Stomach (tissue), 4 donors: ENCODE measurements at regions not wholly inside any gene's neighbourhood (a gene's known extent, or its start where the extent isn't known, plus 50 kb on each side); places are given as distances from the start of the nearest gene placed in this dataset.
"Not testable (repeated sequence)": the region's sequence is repeated elsewhere in the genome, so short reads cannot be mapped to it uniquely, and the experiment has no call there.

Experiments
- POLR2A ChIP-seq, 4 donors: fragments of 450-650 bp; IDR thresholded peaks; one replicate each; pipeline ENCODE4 v1.6.1; 2016; ENCODE audit warnings: antibody characterized with exemption in 4 of 4, control low read depth in 2 of 4, mild to moderate bottlenecking in 1 of 4, moderate library complexity in 1 of 4
- TF ChIP-seq, protein P1 (sequence below), 7 experiments: fragments of 450-650 bp in 4 of 7; fragments of 200-600 bp in 3 of 7; sonication (generic) in 3 of 7; IDR thresholded peaks; one replicate each; pipeline ENCODE4 v1.5.1; 2016 to 2019; ENCODE audit warnings: antibody characterized with exemption in 7 of 7, control low read depth in 2 of 7, mild to moderate bottlenecking in 1 of 7

DNA sequence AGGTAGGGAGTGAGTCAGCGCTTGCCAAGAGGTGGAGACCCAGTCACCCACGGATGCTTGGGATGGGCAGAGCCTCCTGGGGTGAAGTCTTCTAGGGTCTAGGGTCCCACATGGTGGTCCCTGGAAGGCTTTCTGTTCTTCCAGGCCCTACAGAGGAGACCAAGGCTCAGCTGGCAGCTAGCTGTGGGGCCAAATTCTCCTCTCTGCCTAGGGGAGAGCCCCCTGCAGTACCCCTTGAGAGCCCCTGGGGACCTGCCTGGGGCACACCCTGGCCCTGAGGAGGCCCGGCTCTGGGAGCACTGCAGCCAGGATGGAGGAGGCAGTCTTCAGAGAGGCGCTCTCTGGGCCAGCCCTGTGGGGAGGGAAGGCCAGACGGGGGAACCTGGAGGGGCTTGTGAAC, 128.6 kb upstream of the SMURF2 start:
- TF ChIP-seq, protein P1, sequence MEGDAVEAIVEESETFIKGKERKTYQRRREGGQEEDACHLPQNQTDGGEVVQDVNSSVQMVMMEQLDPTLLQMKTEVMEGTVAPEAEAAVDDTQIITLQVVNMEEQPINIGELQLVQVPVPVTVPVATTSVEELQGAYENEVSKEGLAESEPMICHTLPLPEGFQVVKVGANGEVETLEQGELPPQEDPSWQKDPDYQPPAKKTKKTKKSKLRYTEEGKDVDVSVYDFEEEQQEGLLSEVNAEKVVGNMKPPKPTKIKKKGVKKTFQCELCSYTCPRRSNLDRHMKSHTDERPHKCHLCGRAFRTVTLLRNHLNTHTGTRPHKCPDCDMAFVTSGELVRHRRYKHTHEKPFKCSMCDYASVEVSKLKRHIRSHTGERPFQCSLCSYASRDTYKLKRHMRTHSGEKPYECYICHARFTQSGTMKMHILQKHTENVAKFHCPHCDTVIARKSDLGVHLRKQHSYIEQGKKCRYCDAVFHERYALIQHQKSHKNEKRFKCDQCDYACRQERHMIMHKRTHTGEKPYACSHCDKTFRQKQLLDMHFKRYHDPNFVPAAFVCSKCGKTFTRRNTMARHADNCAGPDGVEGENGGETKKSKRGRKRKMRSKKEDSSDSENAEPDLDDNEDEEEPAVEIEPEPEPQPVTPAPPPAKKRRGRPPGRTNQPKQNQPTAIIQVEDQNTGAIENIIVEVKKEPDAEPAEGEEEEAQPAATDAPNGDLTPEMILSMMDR (IDR thresholded peaks at IDR 0.05) = not testable (repeated sequence)
- not testable (repeated sequence) for TF ChIP-seq POLR2A (IDR thresholded peaks at IDR 0.05)
